GM23338 (cell line): ENCODE measurements at regions not wholly inside any gene's neighbourhood (a gene's known extent, or its start where the extent isn't known, plus 50 kb on each side); places are given as distances from the start of the nearest gene placed in this dataset.

Experiments used
- ATAC-seq: fragments of 200-7000 bp; cut with Tn5 transposase; 3 replicates; pipeline ENCODE4 v1.9.1; 2020
- DNase-seq: peaks from one replicate; pipeline ENCODE4 v3.0.0-alpha.2; 2015; ENCODE audit warnings: low spot score
- H2AFZ ChIP-seq: fragments of 200-600 bp; sonication (generic); 2 replicates; pipeline ENCODE4 v1.8.0; 2016; ENCODE audit warnings: antibody characterized with exemption, mild to moderate bottlenecking, moderate library complexity
- H3F3A ChIP-seq: fragments of 200-600 bp; sonication (generic); replicated peaks from 2 replicates; pipeline ENCODE4 v1.8.0; 2017; ENCODE audit warnings: antibody characterized with exemption, mixed run types, low read depth
- H3K27ac ChIP-seq: fragments of 200-600 bp; sonication (generic); 2 replicates; pipeline ENCODE4 v1.6.1; 2016; ENCODE audit warnings: low read depth
- H3K27me3 ChIP-seq: fragments of 200-600 bp; sonication (generic); 2 replicates; pipeline ENCODE4 v1.8.0; 2016; ENCODE audit warnings: mild to moderate bottlenecking, mixed run types, moderate library complexity; ENCODE audit not compliant: insufficient read depth
- H3K36me3 ChIP-seq: fragments of 200-600 bp; sonication (generic); 2 replicates; pipeline ENCODE4 v1.8.0; 2016; ENCODE audit warnings: mild to moderate bottlenecking; ENCODE audit not compliant: insufficient read depth
- H3K4me1 ChIP-seq: fragments of 200-600 bp; sonication (generic); 2 replicates; pipeline ENCODE4 v1.8.0; 2016; ENCODE audit warnings: mild to moderate bottlenecking, moderate library complexity; ENCODE audit not compliant: insufficient read depth
- H3K4me2 ChIP-seq: fragments of 200-600 bp; sonication (generic); 2 replicates; pipeline ENCODE4 v1.7.1; 2017; ENCODE audit warnings: mixed run types
- H3K4me3 ChIP-seq: fragments of 200-600 bp; sonication (generic); 2 replicates; pipeline ENCODE4 v1.6.1; 2016; ENCODE audit warnings: mixed run types
- H3K79me2 ChIP-seq: fragments of 200-600 bp; sonication (generic); replicated peaks from 2 replicates; pipeline ENCODE4 v1.8.0; 2017; ENCODE audit warnings: mild to moderate bottlenecking; ENCODE audit not compliant: insufficient read depth
- H3K9me2 ChIP-seq: fragments of 200-600 bp; sonication (generic); 2 replicates; pipeline ENCODE4 v1.8.0; 2017; ENCODE audit not compliant: insufficient read depth
- H4K20me1 ChIP-seq: fragments of 200-600 bp; sonication (generic); replicated peaks from 2 replicates; pipeline ENCODE4 v1.8.0; 2017; ENCODE audit warnings: mild to moderate bottlenecking; ENCODE audit not compliant: insufficient read depth
- H3K27ac Mint-ChIP-seq: 2 replicates; pipeline ENCODE4 v1.8.0; 2020; ENCODE audit warnings: inconsistent platforms, mild to moderate bottlenecking, moderate library complexity, mixed read lengths
- H3K27me3 Mint-ChIP-seq: 3 replicates; pipeline ENCODE4 v1.8.0; 2022; ENCODE audit warnings: low read depth, mild to moderate bottlenecking, moderate library complexity, mixed read lengths, inconsistent platforms; ENCODE audit not compliant: insufficient read depth, poor library complexity
- H3K36me3 Mint-ChIP-seq: 3 replicates; pipeline ENCODE4 v1.8.0; 2021; ENCODE audit warnings: low read depth, mild to moderate bottlenecking, inconsistent platforms, moderate library complexity, mixed read lengths
- H3K4me1 Mint-ChIP-seq: 3 replicates; pipeline ENCODE4 v1.8.0; 2020; ENCODE audit warnings: mild to moderate bottlenecking, inconsistent platforms, mixed read lengths
- H3K4me3 Mint-ChIP-seq: 3 replicates; pipeline ENCODE4 v1.8.0; 2021; ENCODE audit warnings: moderate library complexity, mild to moderate bottlenecking, inconsistent platforms, mixed read lengths
- H3K9me3 Mint-ChIP-seq: 3 replicates; pipeline ENCODE4 v1.8.0; 2020; ENCODE audit warnings: moderate library complexity, mild to moderate bottlenecking, inconsistent platforms, mixed read lengths
- CREB1 ChIP-seq: fragments of 250-450 bp; sonication (Bioruptor Pico); IDR thresholded peaks from 2 replicates; pipeline ENCODE4 v1.5.0; 2020; ENCODE audit warnings: low read depth, mild to moderate bottlenecking, moderate library complexity
- EZH2 ChIP-seq: fragments of 200-600 bp; sonication (generic); IDR thresholded peaks from one replicate; pipeline ENCODE4 v1.8.0; 2017; ENCODE audit warnings: antibody characterized with exemption, mild to moderate bottlenecking, low read depth; ENCODE audit not compliant: unreplicated experiment
- EZH2phosphoT487 ChIP-seq: fragments of 200-600 bp; sonication (generic); IDR thresholded peaks from one replicate; pipeline ENCODE4 v1.8.1; 2018; ENCODE audit warnings: antibody characterized with exemption; ENCODE audit not compliant: unreplicated experiment
- JUNB ChIP-seq: IDR thresholded peaks from one replicate; pipeline ENCODE4 v1.6.1; 2016; ENCODE audit warnings: antibody characterized with exemption; ENCODE audit not compliant: unreplicated experiment
- NANOG ChIP-seq: IDR thresholded peaks from 2 replicates; pipeline ENCODE4 v1.6.1; 2016; ENCODE audit warnings: antibody characterized with exemption, borderline replicate concordance
- POLR2AphosphoS5 ChIP-seq: IDR thresholded peaks from 2 replicates; pipeline ENCODE4 v1.6.1; 2016; ENCODE audit warnings: antibody characterized with exemption, low read depth
- STAT1 ChIP-seq: IDR thresholded peaks from one replicate; pipeline ENCODE4 v1.6.1; 2016; ENCODE audit warnings: antibody characterized with exemption; ENCODE audit not compliant: unreplicated experiment
- ZNF114 ChIP-seq: fragments of 250-450 bp; sonication (Bioruptor Pico); IDR thresholded peaks from 2 replicates; pipeline ENCODE4 v1.5.0; 2020; ENCODE audit warnings: mild to moderate bottlenecking, moderate library complexity
- ZNF331 ChIP-seq: fragments of 250-450 bp; sonication (Bioruptor Pico); IDR thresholded peaks from 2 replicates; pipeline ENCODE4 v1.5.0; 2020; ENCODE audit warnings: low read depth, mild to moderate bottlenecking, moderate library complexity
- TF ChIP-seq, protein P1 (sequence below), 2 experiments: fragments of 200-600 bp in 1 of 2; sonication (generic) in 1 of 2; conservative IDR thresholded peaks; 2 replicates each; pipeline versions ENCODE4 v1.5.1 to v1.6.1; 2016 to 2017; ENCODE audit warnings: antibody characterized with exemption in 2 of 2, low read depth in 2 of 2, mild to moderate bottlenecking in 2 of 2, moderate library complexity in 1 of 2
- TF ChIP-seq, protein P2 (sequence below): fragments of 250-450 bp; sonication (Bioruptor Pico); IDR thresholded peaks from 2 replicates; pipeline ENCODE4 v1.5.0; 2020; ENCODE audit warnings: mild to moderate bottlenecking, moderate library complexity
- TF ChIP-seq, protein P3 (sequence below): IDR thresholded peaks from one replicate; pipeline ENCODE4 v1.6.1; 2018; ENCODE audit warnings: antibody characterized with exemption; ENCODE audit not compliant: unreplicated experiment
- TF ChIP-seq, protein P4 (sequence below): IDR thresholded peaks from 2 replicates; pipeline ENCODE4 v1.6.1; 2016; ENCODE audit warnings: antibody characterized with exemption

DNA sequence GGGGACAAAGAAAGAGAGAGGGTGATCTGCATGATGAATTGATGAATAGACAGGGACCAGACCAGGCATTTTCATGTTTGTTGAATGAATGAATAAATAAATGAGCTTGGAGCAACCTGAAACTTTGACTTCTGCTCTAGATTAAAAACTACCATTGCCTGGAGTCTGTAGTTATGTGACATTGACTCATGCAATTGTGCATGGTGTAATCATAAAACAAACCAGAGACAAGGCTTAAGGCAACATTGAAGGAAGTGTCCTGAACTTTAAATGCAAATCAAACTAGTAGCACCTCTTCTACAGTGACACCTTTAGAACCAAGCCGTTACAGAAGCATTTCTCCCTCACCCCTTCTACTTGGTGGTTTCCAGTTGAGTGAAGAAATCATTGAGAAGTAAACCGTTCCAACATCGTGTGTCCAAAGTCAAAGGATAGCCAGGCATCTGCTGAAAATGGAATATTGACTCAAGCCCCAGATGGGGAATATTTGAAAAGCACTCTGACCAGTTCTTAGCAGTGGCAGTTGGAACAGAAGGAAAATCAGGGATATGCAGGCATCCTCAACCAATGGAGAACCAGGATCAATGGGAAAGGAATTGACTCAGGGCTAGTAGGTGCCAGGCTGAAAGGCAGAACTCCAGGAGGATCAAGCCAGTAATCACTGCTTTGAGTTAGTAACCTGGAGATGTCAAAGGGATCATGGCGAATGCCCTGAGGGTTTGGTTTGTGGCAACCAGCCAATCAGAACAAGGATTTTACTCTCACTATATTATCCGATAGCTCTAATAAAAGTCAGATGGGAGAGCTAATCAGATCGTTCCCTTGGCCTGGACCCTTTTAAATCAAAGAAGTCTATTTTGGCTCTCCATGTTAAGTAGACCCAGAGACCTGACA is 171.2 kb upstream of the TSHZ2 start:
- Histone ChIP-seq H3K4me2 (no peak overlapping the region), H3K4me3 (no peak overlapping the region), H3K4me1 (no peaks in the 10 kb centered on the region), H3K9me2 (no peaks in the 10 kb centered on the region; the same call in 1 of the 2 replicates), H3F3A (no peaks in the 10 kb centered on the region), H3K27me3 (no peaks in the 10 kb centered on the region), H3K27ac (no peak overlapping the region), H3K36me3 (no peaks in the 10 kb centered on the region), H3K79me2 (no peaks in the 10 kb centered on the region), H4K20me1 (no peaks in the 10 kb centered on the region), H2AFZ (no peak overlapping the region)
- H3K27me3 Mint-ChIP-seq: peaks cover 4% of the 10 kb centered on the region
- H3K36me3 Mint-ChIP-seq: no peaks in the 10 kb centered on the region
- DNase-seq (no peak), ATAC-seq (no peak)
- no peak overlapping the region for H3K27ac Mint-ChIP-seq
- no peaks in the 10 kb centered on the region for H3K9me3 Mint-ChIP-seq
- TF ChIP-seq JUNB (no peak), ZNF114 (CRISPR knock-in tag) (no peak), STAT1 (no peak), NANOG (no peak), EZH2phosphoT487 (no peak), EZH2 (no peak), ZNF331 (CRISPR knock-in tag) (no peak), POLR2AphosphoS5 (no peak), CREB1 (no peak)
- TF ChIP-seq, protein P1, sequence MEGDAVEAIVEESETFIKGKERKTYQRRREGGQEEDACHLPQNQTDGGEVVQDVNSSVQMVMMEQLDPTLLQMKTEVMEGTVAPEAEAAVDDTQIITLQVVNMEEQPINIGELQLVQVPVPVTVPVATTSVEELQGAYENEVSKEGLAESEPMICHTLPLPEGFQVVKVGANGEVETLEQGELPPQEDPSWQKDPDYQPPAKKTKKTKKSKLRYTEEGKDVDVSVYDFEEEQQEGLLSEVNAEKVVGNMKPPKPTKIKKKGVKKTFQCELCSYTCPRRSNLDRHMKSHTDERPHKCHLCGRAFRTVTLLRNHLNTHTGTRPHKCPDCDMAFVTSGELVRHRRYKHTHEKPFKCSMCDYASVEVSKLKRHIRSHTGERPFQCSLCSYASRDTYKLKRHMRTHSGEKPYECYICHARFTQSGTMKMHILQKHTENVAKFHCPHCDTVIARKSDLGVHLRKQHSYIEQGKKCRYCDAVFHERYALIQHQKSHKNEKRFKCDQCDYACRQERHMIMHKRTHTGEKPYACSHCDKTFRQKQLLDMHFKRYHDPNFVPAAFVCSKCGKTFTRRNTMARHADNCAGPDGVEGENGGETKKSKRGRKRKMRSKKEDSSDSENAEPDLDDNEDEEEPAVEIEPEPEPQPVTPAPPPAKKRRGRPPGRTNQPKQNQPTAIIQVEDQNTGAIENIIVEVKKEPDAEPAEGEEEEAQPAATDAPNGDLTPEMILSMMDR (conservative IDR thresholded peaks at IDR 0.05; ENCODE audit: low read depth in 2 of 2): no peak
- TF ChIP-seq, protein P2, sequence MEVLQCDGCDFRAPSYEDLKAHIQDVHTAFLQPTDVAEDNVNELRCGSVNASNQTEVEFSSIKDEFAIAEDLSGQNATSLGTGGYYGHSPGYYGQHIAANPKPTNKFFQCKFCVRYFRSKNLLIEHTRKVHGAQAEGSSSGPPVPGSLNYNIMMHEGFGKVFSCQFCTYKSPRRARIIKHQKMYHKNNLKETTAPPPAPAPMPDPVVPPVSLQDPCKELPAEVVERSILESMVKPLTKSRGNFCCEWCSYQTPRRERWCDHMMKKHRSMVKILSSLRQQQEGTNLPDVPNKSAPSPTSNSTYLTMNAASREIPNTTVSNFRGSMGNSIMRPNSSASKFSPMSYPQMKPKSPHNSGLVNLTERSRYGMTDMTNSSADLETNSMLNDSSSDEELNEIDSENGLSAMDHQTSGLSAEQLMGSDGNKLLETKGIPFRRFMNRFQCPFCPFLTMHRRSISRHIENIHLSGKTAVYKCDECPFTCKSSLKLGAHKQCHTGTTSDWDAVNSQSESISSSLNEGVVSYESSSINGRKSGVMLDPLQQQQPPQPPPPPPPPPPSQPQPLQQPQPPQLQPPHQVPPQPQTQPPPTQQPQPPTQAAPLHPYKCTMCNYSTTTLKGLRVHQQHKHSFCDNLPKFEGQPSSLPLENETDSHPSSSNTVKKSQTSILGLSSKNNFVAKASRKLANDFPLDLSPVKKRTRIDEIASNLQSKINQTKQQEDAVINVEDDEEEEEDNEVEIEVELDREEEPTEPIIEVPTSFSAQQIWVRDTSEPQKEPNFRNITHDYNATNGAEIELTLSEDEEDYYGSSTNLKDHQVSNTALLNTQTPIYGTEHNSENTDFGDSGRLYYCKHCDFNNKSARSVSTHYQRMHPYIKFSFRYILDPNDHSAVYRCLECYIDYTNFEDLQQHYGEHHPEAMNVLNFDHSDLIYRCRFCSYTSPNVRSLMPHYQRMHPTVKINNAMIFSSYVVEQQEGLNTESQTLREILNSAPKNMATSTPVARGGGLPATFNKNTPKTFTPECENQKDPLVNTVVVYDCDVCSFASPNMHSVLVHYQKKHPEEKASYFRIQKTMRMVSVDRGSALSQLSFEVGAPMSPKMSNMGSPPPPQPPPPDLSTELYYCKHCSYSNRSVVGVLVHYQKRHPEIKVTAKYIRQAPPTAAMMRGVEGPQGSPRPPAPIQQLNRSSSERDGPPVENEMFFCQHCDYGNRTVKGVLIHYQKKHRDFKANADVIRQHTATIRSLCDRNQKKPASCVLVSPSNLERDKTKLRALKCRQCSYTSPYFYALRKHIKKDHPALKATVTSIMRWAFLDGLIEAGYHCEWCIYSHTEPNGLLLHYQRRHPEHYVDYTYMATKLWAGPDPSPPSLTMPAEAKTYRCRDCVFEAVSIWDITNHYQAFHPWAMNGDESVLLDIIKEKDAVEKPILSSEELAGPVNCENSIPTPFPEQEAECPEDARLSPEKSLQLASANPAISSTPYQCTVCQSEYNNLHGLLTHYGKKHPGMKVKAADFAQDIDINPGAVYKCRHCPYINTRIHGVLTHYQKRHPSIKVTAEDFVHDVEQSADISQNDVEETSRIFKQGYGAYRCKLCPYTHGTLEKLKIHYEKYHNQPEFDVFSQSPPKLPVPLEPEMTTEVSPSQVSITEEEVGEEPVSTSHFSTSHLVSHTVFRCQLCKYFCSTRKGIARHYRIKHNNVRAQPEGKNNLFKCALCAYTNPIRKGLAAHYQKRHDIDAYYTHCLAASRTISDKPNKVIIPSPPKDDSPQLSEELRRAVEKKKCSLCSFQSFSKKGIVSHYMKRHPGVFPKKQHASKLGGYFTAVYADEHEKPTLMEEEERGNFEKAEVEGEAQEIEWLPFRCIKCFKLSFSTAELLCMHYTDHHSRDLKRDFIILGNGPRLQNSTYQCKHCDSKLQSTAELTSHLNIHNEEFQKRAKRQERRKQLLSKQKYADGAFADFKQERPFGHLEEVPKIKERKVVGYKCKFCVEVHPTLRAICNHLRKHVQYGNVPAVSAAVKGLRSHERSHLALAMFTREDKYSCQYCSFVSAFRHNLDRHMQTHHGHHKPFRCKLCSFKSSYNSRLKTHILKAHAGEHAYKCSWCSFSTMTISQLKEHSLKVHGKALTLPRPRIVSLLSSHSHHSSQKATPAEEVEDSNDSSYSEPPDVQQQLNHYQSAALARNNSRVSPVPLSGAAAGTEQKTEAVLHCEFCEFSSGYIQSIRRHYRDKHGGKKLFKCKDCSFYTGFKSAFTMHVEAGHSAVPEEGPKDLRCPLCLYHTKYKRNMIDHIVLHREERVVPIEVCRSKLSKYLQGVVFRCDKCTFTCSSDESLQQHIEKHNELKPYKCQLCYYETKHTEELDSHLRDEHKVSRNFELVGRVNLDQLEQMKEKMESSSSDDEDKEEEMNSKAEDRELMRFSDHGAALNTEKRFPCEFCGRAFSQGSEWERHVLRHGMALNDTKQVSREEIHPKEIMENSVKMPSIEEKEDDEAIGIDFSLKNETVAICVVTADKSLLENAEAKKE (CRISPR knock-in tag): no peak
- TF ChIP-seq, protein P3, sequence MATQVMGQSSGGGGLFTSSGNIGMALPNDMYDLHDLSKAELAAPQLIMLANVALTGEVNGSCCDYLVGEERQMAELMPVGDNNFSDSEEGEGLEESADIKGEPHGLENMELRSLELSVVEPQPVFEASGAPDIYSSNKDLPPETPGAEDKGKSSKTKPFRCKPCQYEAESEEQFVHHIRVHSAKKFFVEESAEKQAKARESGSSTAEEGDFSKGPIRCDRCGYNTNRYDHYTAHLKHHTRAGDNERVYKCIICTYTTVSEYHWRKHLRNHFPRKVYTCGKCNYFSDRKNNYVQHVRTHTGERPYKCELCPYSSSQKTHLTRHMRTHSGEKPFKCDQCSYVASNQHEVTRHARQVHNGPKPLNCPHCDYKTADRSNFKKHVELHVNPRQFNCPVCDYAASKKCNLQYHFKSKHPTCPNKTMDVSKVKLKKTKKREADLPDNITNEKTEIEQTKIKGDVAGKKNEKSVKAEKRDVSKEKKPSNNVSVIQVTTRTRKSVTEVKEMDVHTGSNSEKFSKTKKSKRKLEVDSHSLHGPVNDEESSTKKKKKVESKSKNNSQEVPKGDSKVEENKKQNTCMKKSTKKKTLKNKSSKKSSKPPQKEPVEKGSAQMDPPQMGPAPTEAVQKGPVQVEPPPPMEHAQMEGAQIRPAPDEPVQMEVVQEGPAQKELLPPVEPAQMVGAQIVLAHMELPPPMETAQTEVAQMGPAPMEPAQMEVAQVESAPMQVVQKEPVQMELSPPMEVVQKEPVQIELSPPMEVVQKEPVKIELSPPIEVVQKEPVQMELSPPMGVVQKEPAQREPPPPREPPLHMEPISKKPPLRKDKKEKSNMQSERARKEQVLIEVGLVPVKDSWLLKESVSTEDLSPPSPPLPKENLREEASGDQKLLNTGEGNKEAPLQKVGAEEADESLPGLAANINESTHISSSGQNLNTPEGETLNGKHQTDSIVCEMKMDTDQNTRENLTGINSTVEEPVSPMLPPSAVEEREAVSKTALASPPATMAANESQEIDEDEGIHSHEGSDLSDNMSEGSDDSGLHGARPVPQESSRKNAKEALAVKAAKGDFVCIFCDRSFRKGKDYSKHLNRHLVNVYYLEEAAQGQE: no peak
- TF ChIP-seq, protein P4, sequence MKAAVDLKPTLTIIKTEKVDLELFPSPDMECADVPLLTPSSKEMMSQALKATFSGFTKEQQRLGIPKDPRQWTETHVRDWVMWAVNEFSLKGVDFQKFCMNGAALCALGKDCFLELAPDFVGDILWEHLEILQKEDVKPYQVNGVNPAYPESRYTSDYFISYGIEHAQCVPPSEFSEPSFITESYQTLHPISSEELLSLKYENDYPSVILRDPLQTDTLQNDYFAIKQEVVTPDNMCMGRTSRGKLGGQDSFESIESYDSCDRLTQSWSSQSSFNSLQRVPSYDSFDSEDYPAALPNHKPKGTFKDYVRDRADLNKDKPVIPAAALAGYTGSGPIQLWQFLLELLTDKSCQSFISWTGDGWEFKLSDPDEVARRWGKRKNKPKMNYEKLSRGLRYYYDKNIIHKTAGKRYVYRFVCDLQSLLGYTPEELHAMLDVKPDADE: no peak
- no peaks in the 10 kb centered on the region for H3K4me1 Mint-ChIP-seq
- H3K4me3 Mint-ChIP-seq: no peak overlapping the region
